RPMI8226 (cell line): ENCODE measurements at regions not wholly inside any gene's neighbourhood (a gene's known extent, or its start where the extent isn't known, plus 50 kb on each side); places are given as distances from the start of the nearest gene placed in this dataset.
A peak's percentile ranks its signal among the peaks of the same experiment; 100 is the strongest.
"Not testable (repeated sequence)": the region's sequence is repeated elsewhere in the genome, so short reads cannot be mapped to it uniquely, and the experiment has no call there.

ENCODE experiments used
- DNase-seq: peaks from one replicate; pipeline ENCODE4 v3.0.0-alpha.2; 2015

- DNase-seq = not testable (repeated sequence)
These were observed 3966.2 kb upstream of the OR11H1 start for GRCh38 chr22:11561744-11562143.

- DNase-seq = not testable (repeated sequence)
These were observed 3959.0 kb upstream of the OR11H1 start for GRCh38 chr22:11568837-11569563.

GRCh38 chr22:11569564-11569940 is 3958.4 kb upstream of the OR11H1 start:
- not testable (repeated sequence) for DNase-seq

GRCh38 chr22:11573154-11573553 is 3954.8 kb upstream of the OR11H1 start:
- not testable (repeated sequence) for DNase-seq

GRCh38 chr22:11574231-11574630 is 3953.8 kb upstream of the OR11H1 start:
- DNase-seq = not testable (repeated sequence)

- DNase-seq = not testable (repeated sequence)
These were observed 3953.3 kb upstream of the OR11H1 start for GRCh38 chr22:11574659-11575058.

GRCh38 chr22:11576740-11577139 is 3951.3 kb upstream of the OR11H1 start:
- DNase-seq = not testable (repeated sequence)

GRCh38 chr22:11578115-11578514 is 3949.9 kb upstream of the OR11H1 start:
- not testable (repeated sequence) for DNase-seq

GRCh38 chr22:11578551-11578950 is 3949.4 kb upstream of the OR11H1 start:
- DNase-seq = not testable (repeated sequence)

GRCh38 chr22:11582048-11582447 is 3945.9 kb upstream of the OR11H1 start:
- not testable (repeated sequence) for DNase-seq

- DNase-seq = not testable (repeated sequence)
These were observed 3943.8 kb upstream of the OR11H1 start for GRCh38 chr22:11584231-11584630.

- not testable (repeated sequence) for DNase-seq
These were observed 3933.4 kb upstream of the OR11H1 start for GRCh38 chr22:11594552-11594951.

- peak; percentile 6 for DNase-seq
These were observed 3930.2 kb upstream of the OR11H1 start for GRCh38 chr22:11597666-11598358.

GRCh38 chr22:11598492-11599440 is 3929.2 kb upstream of the OR11H1 start:
- no peak for DNase-seq

- not testable (repeated sequence) for DNase-seq
These were observed 3928.5 kb upstream of the OR11H1 start for GRCh38 chr22:11599456-11599855.

- not testable (repeated sequence) for DNase-seq
These were observed 3927.8 kb upstream of the OR11H1 start for GRCh38 chr22:11600161-11600560.

- DNase-seq = not testable (repeated sequence)
These were observed 3926.8 kb upstream of the OR11H1 start for GRCh38 chr22:11600896-11601890.

- DNase-seq = not testable (repeated sequence)
These were observed 3923.2 kb upstream of the OR11H1 start for GRCh38 chr22:11604635-11605395.

GRCh38 chr22:11605468-11605981 is 3922.5 kb upstream of the OR11H1 start:
- no peak for DNase-seq
